ENCODE measurements at regions not wholly inside any gene's neighbourhood (a gene's known extent, or its start where the extent isn't known, plus 50 kb on each side); places are given as distances from the start of the nearest gene placed in this dataset.

GRCh38 chr2:240311821-240312220 is 123.6 kb upstream of the GPC1 start:
- no peaks in the 10 kb centered on the region for H3K79me2 ChIP-seq
- H3K4me3 ChIP-seq (ENCODE audit: low read depth, low read length): no peak overlapping the region
- no peak overlapping the region for H3K4me2 ChIP-seq (ENCODE audit: low read length)
- no peaks in the 10 kb centered on the region for H3K4me1 ChIP-seq
- H3K27me3 ChIP-seq (ENCODE audit: control insufficient read depth, insufficient read depth, low read length): no peaks in the 10 kb centered on the region
- H3K9ac ChIP-seq: no peak overlapping the region
- H2AFZ ChIP-seq: no peak overlapping the region
- H3K36me3 ChIP-seq (ENCODE audit: control insufficient read depth, insufficient read depth, low read length): no peaks in the 10 kb centered on the region
- no peak for TF ChIP-seq CTCF (IDR thresholded peaks at IDR 0.05)
- no peak overlapping the region for H3K27ac ChIP-seq
- H3K9me3 ChIP-seq (ENCODE audit: control insufficient read depth, low read length): no peaks in the 10 kb centered on the region

- no peak for TF ChIP-seq CTCF (IDR thresholded peaks at IDR 0.05)
- H3K27ac ChIP-seq: no peak overlapping the region
- no peaks in the 10 kb centered on the region for H3K9me3 ChIP-seq (ENCODE audit: control insufficient read depth, low read length)
- H2AFZ ChIP-seq: no peak overlapping the region
- H3K4me2 ChIP-seq (ENCODE audit: low read length): no peak overlapping the region
- no peak overlapping the region for H3K9ac ChIP-seq
- no peaks in the 10 kb centered on the region for H3K36me3 ChIP-seq (ENCODE audit: control insufficient read depth, insufficient read depth, low read length)
- H3K27me3 ChIP-seq (ENCODE audit: control insufficient read depth, insufficient read depth, low read length): no peaks in the 10 kb centered on the region
- H3K79me2 ChIP-seq: no peaks in the 10 kb centered on the region
- no peak overlapping the region for H3K4me3 ChIP-seq (ENCODE audit: low read depth, low read length)
- no peaks in the 10 kb centered on the region for H3K4me1 ChIP-seq
Measured at GRCh38 chr2:240319221-240319854, 116.1 kb upstream of the GPC1 start.

DNA sequence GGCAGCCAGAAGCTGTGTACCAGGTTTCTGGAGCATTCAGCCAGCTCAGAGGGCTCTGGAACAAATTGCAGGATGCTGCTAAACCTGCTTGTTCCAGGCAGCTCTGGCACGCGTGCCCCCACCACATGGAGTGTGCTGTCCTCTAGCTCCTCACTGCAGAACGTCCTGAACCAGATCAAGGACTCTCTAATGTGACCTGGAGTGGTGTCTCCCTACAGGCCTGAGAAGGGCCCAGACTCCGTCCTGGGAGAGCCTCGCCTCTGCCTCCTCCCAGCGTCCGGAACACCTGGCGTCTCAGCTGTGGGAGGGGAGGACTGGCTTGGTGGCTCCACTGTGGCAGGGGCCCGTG is 115.6 kb upstream of the GPC1 start:
- H3K79me2 ChIP-seq: no peaks in the 10 kb centered on the region
- no peaks in the 10 kb centered on the region for H3K27me3 ChIP-seq (ENCODE audit: control insufficient read depth, insufficient read depth, low read length)
- H2AFZ ChIP-seq: no peak overlapping the region
- H3K27ac ChIP-seq: no peak overlapping the region
- H3K9ac ChIP-seq: no peak overlapping the region
- no peak for TF ChIP-seq CTCF (IDR thresholded peaks at IDR 0.05)
- no peaks in the 10 kb centered on the region for H3K4me1 ChIP-seq
- H3K4me2 ChIP-seq (ENCODE audit: low read length): no peak overlapping the region
- no peak overlapping the region for H3K4me3 ChIP-seq (ENCODE audit: low read depth, low read length)
- no peaks in the 10 kb centered on the region for H3K36me3 ChIP-seq (ENCODE audit: control insufficient read depth, insufficient read depth, low read length)
- H3K9me3 ChIP-seq (ENCODE audit: control insufficient read depth, low read length): no peaks in the 10 kb centered on the region

- Histone ChIP-seq H2AFZ (no peak overlapping the region), H3K9me3 (ENCODE audit: control insufficient read depth, low read length) (no peaks in the 10 kb centered on the region), H3K4me2 (ENCODE audit: low read length) (no peak overlapping the region), H3K27me3 (ENCODE audit: control insufficient read depth, insufficient read depth, low read length) (no peaks in the 10 kb centered on the region), H3K9ac (no peak overlapping the region), H3K27ac (no peak overlapping the region), H3K36me3 (ENCODE audit: control insufficient read depth, insufficient read depth, low read length) (no peaks in the 10 kb centered on the region), H3K4me1 (no peaks in the 10 kb centered on the region), H3K4me3 (ENCODE audit: low read depth, low read length) (no peak overlapping the region), H3K79me2 (no peaks in the 10 kb centered on the region)
- no peak for TF ChIP-seq CTCF (IDR thresholded peaks at IDR 0.05)
Measured at GRCh38 chr2:240320204-240320993, 115.1 kb upstream of the GPC1 start.
